GM21381 (cell line): ENCODE measurements at regions not wholly inside any gene's neighbourhood (a gene's known extent, or its start where the extent isn't known, plus 50 kb on each side); places are given as distances from the start of the nearest gene placed in this dataset.

Experiments used
- ATAC-seq: cut with Tn5 transposase; IDR thresholded peaks from one replicate; pipeline ENCODE4 v1.9.1; 2021; ENCODE audit warnings: mild to moderate bottlenecking, moderate library complexity; ENCODE audit not compliant: unreplicated experiment

DNA sequence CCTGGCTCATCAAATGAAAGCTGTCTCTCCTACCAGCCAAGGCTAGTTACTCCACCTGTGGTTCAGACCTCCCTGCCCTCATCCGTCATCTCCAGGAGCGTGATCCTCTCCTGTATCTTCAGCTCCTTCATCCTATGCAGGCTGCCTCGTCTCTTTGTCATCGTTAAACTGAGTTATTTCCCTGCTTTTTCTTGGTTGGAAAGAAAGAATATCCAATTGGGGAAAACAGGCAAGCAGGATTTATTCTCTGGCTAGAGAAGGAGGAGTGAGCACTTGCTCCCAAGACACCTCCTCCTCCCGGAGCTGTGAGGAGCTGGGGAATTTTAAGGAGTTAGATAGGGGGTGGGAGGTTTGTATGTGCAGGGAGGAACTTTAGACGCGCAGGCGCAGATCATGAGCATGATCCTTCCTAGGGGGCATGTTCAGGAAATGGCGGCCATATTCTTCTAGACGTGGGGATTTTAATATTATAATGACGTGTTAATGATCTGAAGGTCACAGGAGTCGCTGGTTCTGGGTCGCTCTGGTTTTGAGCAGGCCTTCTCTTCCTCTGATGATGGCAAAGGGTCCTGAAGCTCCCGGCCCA is 156.4 kb upstream of the KL start:
- ATAC-seq = no peak

GRCh38 chr13:32861304-32861703 is 154.9 kb upstream of the KL start:
- no peak for ATAC-seq

DNA sequence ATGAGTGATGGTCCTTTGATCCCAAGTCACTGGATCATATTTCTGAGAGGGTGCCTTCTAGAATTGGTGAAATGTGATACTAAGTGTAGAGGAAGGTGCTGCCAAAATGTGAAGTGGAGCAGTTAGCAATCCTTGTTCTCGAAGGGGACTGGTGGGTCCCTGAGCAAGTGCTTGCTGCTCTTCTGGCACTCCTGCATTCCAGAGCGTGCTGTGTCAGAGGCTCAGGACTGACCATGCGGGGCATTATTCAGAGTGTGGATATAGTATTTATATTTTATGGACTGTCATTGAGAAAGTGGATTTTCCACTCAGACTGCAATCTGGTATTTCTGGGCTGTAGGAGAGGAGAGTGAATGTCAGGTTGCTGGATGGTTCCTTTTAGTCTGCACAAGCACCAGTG is 152.6 kb upstream of the KL start:
- ATAC-seq = no peak

GRCh38 chr13:32866921-32867320 is 149.3 kb upstream of the KL start:
- no peak for ATAC-seq

- ATAC-seq = no peak
Observed at GRCh38 chr13:32877491-32877890, 138.7 kb upstream of the KL start.

GRCh38 chr13:32878163-32878562 is 138.1 kb upstream of the KL start:
- ATAC-seq = no peak

DNA sequence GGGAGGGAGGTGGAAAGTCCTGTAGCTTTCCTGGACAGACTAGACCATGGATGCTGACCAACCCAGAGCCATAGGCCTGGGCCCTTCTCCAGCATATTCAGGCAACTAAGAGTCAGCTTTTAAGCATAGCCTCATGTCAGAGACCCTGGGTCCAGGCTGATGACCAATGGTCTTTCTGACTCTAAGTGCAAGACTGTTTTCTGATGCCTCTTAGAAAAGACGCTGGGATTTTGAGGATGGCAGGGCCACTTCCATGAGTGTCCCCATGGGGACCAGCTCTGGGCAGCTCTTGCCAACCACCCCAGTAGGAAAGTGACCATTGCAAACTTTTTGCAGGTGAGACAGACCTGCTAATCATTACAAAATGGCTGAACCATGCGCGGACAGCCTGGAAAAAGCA is 135.6 kb upstream of the KL start:
- ATAC-seq = no peak

DNA sequence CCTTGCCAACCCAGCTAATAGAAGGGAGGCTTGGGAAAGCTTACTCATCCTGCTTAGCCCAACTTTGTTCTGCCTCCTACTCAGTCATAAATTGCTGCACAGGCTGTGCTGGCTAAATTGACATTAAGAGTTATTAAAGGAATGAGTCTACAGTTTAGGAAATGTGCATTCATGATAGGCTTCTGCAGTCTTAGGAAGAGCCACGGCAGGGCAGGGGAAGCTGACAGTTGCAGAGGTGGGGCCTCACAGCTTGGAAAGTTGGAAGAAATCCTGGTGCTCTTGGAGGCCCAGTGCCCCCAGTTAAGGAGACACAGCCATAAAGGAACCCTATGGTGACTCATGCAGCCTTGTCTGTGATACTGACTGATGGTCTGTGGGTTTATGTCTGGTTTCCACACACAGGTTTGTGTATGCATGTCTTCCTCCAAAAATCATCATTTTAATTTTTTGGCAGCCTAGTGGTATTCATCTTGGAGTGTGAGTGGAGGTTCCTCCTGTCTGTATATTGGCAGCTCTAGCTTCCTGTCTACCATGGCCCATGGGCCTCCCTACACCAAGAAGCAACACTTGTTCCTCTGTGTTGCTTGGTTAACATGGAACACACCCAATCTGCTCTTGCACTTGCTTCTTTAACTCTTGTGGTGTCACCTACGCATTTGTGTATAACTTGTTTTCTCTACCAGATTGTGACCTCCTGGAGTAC is 135.0 kb upstream of the KL start:
- no peak for ATAC-seq

- ATAC-seq = no peak
Observed at GRCh38 chr13:32881777-32882145, 134.5 kb upstream of the KL start.

DNA sequence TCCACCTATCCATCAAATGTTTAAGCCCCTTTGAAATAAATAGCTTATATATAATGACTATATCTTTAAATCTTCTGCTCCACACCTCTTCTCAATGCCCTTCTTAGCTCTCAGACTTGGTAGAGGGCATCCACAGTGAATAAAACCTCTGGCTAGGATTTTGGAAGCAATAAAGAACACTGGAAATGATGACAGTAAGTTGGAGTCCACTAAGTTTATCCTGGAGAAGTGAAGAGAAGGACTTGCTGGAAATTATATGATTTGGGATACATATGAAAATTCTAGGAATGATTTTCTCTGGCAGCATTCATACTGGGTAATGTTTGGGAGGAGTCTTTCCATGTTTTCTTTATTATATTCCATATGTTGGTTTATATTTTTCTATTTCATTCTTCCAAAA is 133.5 kb upstream of the KL start:
- no peak for ATAC-seq

DNA sequence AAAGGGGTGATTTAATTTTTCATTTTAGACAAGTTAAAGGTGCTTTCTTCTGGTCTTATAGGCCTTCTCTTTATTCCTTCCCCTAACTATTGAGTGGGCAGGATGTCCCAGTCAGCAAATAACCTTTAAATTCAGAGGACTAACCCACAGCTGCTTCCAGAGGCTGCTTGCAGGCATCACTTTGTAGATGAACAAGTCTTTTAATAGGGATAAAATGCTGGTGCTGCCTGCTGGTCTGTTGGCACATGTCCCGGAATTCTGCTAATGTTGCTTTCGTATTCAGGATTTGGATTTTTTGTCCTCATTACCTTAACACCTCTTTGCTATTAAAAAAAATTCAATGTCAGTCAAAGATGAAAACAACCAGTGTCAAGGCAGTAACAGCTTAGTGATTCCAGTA is 132.7 kb upstream of the KL start:
- no peak for ATAC-seq

DNA sequence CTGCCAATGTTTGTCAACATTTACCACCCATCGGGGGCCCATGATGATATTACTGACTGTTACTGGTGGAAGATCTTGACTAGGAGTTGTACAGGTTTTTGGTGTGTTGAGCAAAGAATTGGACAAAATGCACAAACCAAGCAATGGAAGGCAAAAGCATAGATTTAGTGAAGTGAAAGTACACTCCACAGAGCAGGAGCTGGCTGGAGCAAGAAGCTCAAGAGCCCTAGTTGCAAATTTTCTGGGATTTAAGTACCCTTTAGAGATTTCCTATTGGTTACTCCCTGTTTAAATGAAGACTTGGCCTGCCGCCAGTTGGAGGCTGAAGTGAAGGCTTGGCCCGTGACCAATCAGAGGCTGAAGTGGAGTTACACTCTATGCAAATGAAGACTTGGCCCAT is 128.6 kb upstream of the KL start:
- ATAC-seq = no peak

DNA sequence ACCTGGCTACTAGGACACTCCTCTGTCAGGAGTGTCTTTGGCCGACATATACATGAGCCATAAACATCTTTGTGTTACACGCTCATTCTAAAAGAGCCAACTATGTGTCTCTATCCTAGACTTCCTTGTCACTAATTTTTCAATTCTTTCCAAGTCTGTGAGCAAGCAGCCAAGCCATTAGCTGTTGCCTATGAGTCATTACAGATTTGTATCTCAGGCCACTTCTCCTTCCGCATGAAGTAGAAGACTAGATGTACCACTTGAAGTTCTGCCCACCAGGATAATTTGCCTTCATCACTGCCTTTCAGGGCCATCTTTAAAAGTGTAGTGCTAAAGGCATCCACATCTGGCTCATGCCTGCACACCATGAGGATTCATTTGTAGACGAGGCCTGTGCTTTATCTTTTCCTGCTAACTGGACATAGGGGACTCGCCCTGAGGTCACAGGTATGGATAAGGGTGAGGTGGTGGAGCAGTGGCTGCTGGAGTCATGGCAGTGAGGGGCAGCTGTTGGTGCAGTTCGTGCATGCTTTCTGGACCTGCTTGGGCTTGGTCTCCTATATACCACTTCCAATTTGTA is 126.1 kb upstream of the KL start:
- ATAC-seq = no peak

GRCh38 chr13:32893176-32893575 is 123.0 kb upstream of the KL start:
- ATAC-seq = no peak

DNA sequence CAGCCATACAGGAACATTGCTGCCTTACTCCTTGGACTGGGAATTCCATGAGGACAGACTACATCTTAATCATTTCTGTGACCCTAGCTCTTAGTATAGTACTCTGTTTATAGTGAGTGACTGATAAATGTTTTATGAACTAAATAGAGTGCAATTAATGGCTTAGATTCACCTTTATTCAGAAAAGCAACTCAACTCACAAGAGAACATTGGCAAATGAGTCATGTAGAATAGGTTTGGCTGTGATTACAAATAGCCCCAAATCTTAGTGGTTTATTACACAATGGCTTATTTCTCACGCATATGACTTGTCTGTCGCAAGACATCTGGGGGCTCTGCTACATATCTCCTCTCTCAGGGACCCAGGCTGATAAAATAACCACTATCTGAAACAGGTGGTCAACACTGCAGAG is 121.6 kb upstream of the KL start:
- no peak for ATAC-seq

- no peak for ATAC-seq
Observed at GRCh38 chr13:32895296-32895695, 120.9 kb upstream of the KL start.

- no peak for ATAC-seq
Observed at GRCh38 chr13:32897296-32897695, 118.9 kb upstream of the KL start.

- ATAC-seq = no peak
Observed at GRCh38 chr13:32902029-32902780, 114.0 kb upstream of the KL start.

GRCh38 chr13:32902874-32903273 is 113.3 kb upstream of the KL start:
- no peak for ATAC-seq

DNA sequence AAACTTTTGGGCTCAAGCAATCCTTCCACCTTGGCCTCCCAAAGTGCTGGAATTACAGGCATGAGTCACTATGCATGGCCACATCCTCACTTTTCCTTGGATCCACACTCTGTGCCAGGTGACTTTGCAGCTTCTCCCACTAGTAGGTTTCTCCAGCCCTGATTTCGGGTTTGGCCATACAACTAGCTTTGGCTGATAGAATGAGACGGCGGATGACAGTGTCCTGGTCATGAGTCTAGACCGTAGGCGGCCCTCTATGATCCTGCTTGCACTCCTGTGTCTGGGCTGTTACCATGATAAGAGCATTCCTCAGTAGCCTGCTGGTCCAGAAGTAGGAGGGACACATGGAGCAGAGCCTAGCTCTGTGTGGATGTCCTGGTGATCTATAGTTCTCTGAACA is 112.5 kb upstream of the KL start:
- ATAC-seq = no peak

DNA sequence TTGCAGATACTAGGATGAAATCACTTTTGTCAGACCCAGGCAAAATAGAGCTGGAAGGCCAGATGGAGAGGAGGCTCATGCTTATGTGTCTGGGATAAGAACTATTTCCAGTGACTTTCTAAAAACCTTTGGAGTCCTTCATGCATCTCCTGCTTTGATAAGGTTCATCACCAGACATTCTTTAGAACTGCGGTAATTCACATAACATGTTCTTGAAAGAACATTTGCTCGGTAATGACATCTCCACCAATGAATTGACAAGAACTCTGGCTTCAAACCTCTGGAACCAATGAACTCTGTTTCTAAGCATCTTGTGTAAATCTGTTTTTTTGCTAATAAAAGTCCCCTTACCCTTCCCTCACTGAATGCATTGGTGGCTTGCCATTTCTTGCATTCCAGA is 112.0 kb upstream of the KL start:
- no peak for ATAC-seq
